ENCODE measurements at regions not wholly inside any gene's neighbourhood (a gene's known extent, or its start where the extent isn't known, plus 50 kb on each side); places are given as distances from the start of the nearest gene placed in this dataset.

GRCh38 chr4:45370408-45370807 lies 644.1 kb upstream of the GNPDA2 start:
- H3K27me3 Mint-ChIP-seq (ENCODE audit: insufficient read depth, unreplicated experiment) = peaks cover 2% of the 10 kb centered on the region
- CTCF ChIA-PET = no interaction called here
- H3K9me3 Mint-ChIP-seq (ENCODE audit: unreplicated experiment) = no peaks in the 10 kb centered on the region
- TF ChIP-seq CTCF (IDR thresholded peaks at IDR 0.05; ENCODE audit: insufficient read depth in 1 of 2, low read depth in 1 of 2, low read length in 1 of 2, severe bottlenecking in 1 of 2, unreplicated experiment in 1 of 2) = no peak
- no peaks in the 10 kb centered on the region for H3K4me1 ChIP-seq
- no peaks in the 10 kb centered on the region for H3K27me3 ChIP-seq (replicated peaks; ENCODE audit: control insufficient read depth, insufficient read depth, low read length)
- H3K4me3 Mint-ChIP-seq (ENCODE audit: unreplicated experiment) = no peak overlapping the region
- POLR2A ChIA-PET = no interaction called here
- H3K4me3 ChIP-seq (ENCODE audit: low read depth, low read length) = no peak overlapping the region
- no peaks in the 10 kb centered on the region for H3K36me3 Mint-ChIP-seq (ENCODE audit: insufficient read depth, unreplicated experiment)
- H3K9me3 ChIP-seq = no peaks in the 10 kb centered on the region
- no peak for DNase-seq
- no TSS peak for BruUV-seq (replicated peaks)
- intact Hi-C loops (cut with micrococcal nuclease; ENCODE audit: unreplicated experiment) = no loop called here
- no peaks in the 10 kb centered on the region for H3K4me1 Mint-ChIP-seq (ENCODE audit: low read depth, unreplicated experiment)
- H3K36me3 ChIP-seq (ENCODE audit: control insufficient read depth, insufficient read depth, low read length) = no peaks in the 10 kb centered on the region
- H3K27ac Mint-ChIP-seq (ENCODE audit: unreplicated experiment) = no peak overlapping the region

- Mint-ChIP-seq H3K27ac (ENCODE audit: unreplicated experiment) (no peak overlapping the region), H3K9me3 (ENCODE audit: unreplicated experiment) (no peaks in the 10 kb centered on the region), H3K36me3 (ENCODE audit: insufficient read depth, unreplicated experiment) (no peaks in the 10 kb centered on the region), H3K4me3 (ENCODE audit: unreplicated experiment) (no peak overlapping the region), H3K27me3 (ENCODE audit: insufficient read depth, unreplicated experiment) (peaks cover 2% of the 10 kb centered on the region), H3K4me1 (ENCODE audit: low read depth, unreplicated experiment) (no peaks in the 10 kb centered on the region)
- Histone ChIP-seq H3K4me1 (no peaks in the 10 kb centered on the region), H3K36me3 (ENCODE audit: control insufficient read depth, insufficient read depth, low read length) (no peaks in the 10 kb centered on the region), H3K9me3 (no peaks in the 10 kb centered on the region), H3K4me3 (ENCODE audit: low read depth, low read length) (no peak overlapping the region), H3K27me3 (replicated peaks; ENCODE audit: control insufficient read depth, insufficient read depth, low read length) (no peaks in the 10 kb centered on the region)
- intact Hi-C loops (cut with micrococcal nuclease; ENCODE audit: unreplicated experiment) = no loop called here
- TF ChIP-seq CTCF (IDR thresholded peaks at IDR 0.05; ENCODE audit: insufficient read depth in 1 of 2, low read depth in 1 of 2, low read length in 1 of 2, severe bottlenecking in 1 of 2, unreplicated experiment in 1 of 2) = no peak
- CTCF ChIA-PET = no interaction called here
- no TSS peak for BruUV-seq (replicated peaks)
- DNase-seq = no peak
- POLR2A ChIA-PET = no interaction called here
Measured at GRCh38 chr4:45368832-45369231, 642.5 kb upstream of the GNPDA2 start.

- no TSS peak for BruUV-seq (replicated peaks)
- POLR2A ChIA-PET = no interaction called here
Measured at GRCh38 chr4:45363931-45364330, 637.6 kb upstream of the GNPDA2 start.

More at GRCh38 chr4:45363931-45364330, 637.6 kb upstream of the GNPDA2 start:
- no peaks in the 10 kb centered on the region for H3K9me3 ChIP-seq
- peaks cover 8% of the 10 kb centered on the region for H3K9me3 Mint-ChIP-seq (ENCODE audit: unreplicated experiment)
- no peaks in the 10 kb centered on the region for H3K27me3 Mint-ChIP-seq (ENCODE audit: insufficient read depth, unreplicated experiment)
- TF ChIP-seq CTCF (IDR thresholded peaks at IDR 0.05; ENCODE audit: insufficient read depth in 1 of 2, low read depth in 1 of 2, low read length in 1 of 2, severe bottlenecking in 1 of 2, unreplicated experiment in 1 of 2) = no peak
- CTCF ChIA-PET = no interaction called here
- H3K4me3 Mint-ChIP-seq (ENCODE audit: unreplicated experiment) = no peak overlapping the region
- H3K4me3 ChIP-seq (ENCODE audit: low read depth, low read length) = no peak overlapping the region
- no peaks in the 10 kb centered on the region for H3K4me1 ChIP-seq
- no peaks in the 10 kb centered on the region for H3K36me3 ChIP-seq (ENCODE audit: control insufficient read depth, insufficient read depth, low read length)
- H3K36me3 Mint-ChIP-seq (ENCODE audit: insufficient read depth, unreplicated experiment) = no peaks in the 10 kb centered on the region
- H3K27ac Mint-ChIP-seq (ENCODE audit: unreplicated experiment) = no peak overlapping the region
- no peaks in the 10 kb centered on the region for H3K27me3 ChIP-seq (replicated peaks; ENCODE audit: control insufficient read depth, insufficient read depth, low read length)
- no peak for DNase-seq
- intact Hi-C loops (cut with micrococcal nuclease; ENCODE audit: unreplicated experiment) = no loop called here
- H3K4me1 Mint-ChIP-seq (ENCODE audit: low read depth, unreplicated experiment) = no peaks in the 10 kb centered on the region

All from Caco-2 (cell line).